NCI-H69 (cell line): ENCODE measurements at regions not wholly inside any gene's neighbourhood (a gene's known extent, or its start where the extent isn't known, plus 50 kb on each side); places are given as distances from the start of the nearest gene placed in this dataset.

Source experiments
- DNase-seq: peaks from one replicate; lab custom pipeline; 2025; lab: John Stamatoyannopoulos, UW

GRCh38 chr5:2602451-2603271 lies 148.8 kb downstream of the IRX2 start:
- DNase-seq, result no peak

GRCh38 chr5:2598503-2598902 lies 153.0 kb downstream of the IRX2 start:
- DNase-seq, result no peak

GRCh38 chr5:2594701-2595100 lies 156.8 kb downstream of the IRX2 start:
- no peak for DNase-seq

- DNase-seq, result no peak
Observed at GRCh38 chr5:2592766-2593165, 158.7 kb downstream of the IRX2 start.

- no peak for DNase-seq
Observed at GRCh38 chr5:2591777-2592453, 159.6 kb downstream of the IRX2 start.

- no peak for DNase-seq
Observed at GRCh38 chr5:2588850-2589501, 162.5 kb downstream of the IRX2 start.

- no peak for DNase-seq
Observed at GRCh38 chr5:2587189-2588031, 164.1 kb downstream of the IRX2 start.

- no peak for DNase-seq
Observed at GRCh38 chr5:2586016-2586715, 165.3 kb downstream of the IRX2 start.

GRCh38 chr5:2584579-2585269 lies 166.8 kb downstream of the IRX2 start:
- DNase-seq, result no peak

GRCh38 chr5:2582507-2582906 lies 169.0 kb downstream of the IRX2 start:
- no peak for DNase-seq

- no peak for DNase-seq
Observed at GRCh38 chr5:2582106-2582505, 169.4 kb downstream of the IRX2 start.

GRCh38 chr5:2581418-2581817 lies 170.1 kb downstream of the IRX2 start:
- no peak for DNase-seq

- DNase-seq, result no peak
Observed at GRCh38 chr5:2579126-2579525, 172.4 kb downstream of the IRX2 start.

GRCh38 chr5:2577312-2578036 lies 174.0 kb downstream of the IRX2 start:
- no peak for DNase-seq

- DNase-seq, result no peak
Observed at GRCh38 chr5:2576823-2577222, 174.7 kb downstream of the IRX2 start.

- DNase-seq, result no peak
Observed at GRCh38 chr5:2575871-2576270, 175.6 kb downstream of the IRX2 start.

- no peak for DNase-seq
Observed at GRCh38 chr5:2575292-2575691, 176.2 kb downstream of the IRX2 start.

- no peak for DNase-seq
Observed at GRCh38 chr5:2574155-2574554, 177.3 kb downstream of the IRX2 start.

- no peak for DNase-seq
Observed at GRCh38 chr5:2570586-2570985, 180.9 kb downstream of the IRX2 start.
